K562 (cell line): ENCODE measurements at regions not wholly inside any gene's neighbourhood (a gene's known extent, or its start where the extent isn't known, plus 50 kb on each side); places are given as distances from the start of the nearest gene placed in this dataset.

Source experiments
- ATAC-seq: fragments of 200-7000 bp; cut with Tn5 transposase; 3 replicates; pipeline ENCODE4 v1.9.1; 2020; ENCODE audit warnings: moderate library complexity
- BruUV-seq: library from RNA; stranded (reverse); fragments of 400-500 nt; replicated peaks from 2 replicates; lab custom pipeline; 2021; lab: Mats Ljungman, UMichigan
- CTCF ChIA-PET: fragments of 300-600 bp; formaldehyde crosslinking; extraction: SDS; loops from one replicate; lab custom pipeline; 2021; ENCODE audit warnings: low intra/inter-chr PET ratio; lab: Yijun Ruan, JAX
- POLR2A ChIA-PET: fragments of 300-600, 350-650 bp; sonication (Branson Sonifier 250); formaldehyde crosslinking; extraction: SDS; loops from one replicate; lab custom pipeline; 2021; ENCODE audit warnings: antibody characterized with exemption, inconsistent platforms; lab: Yijun Ruan, JAX
- DNase-seq, 4 experiments: peaks; one replicate each; pipeline versions ENCODE4 v3.0.0 to v3.0.0-alpha.2; 2011 to 2018; ENCODE audit warnings: low spot score in 3 of 4, mixed read lengths in 3 of 4; ENCODE audit errors: extremely low read depth in 1 of 4
- FAIRE-seq: peaks from 2 replicates; lab custom pipeline; 2011; peaks lifted over from hg19 to GRCh38; lab: Jason Lieb, UNC
- H2AFZ ChIP-seq: 2 replicates; pipeline ENCODE4 v1.6.0; 2011; ENCODE audit warnings: low read depth, low read length, control low read depth, inconsistent platforms
- H3K27ac ChIP-seq: fragments of 200-600 bp; 3 replicates; pipeline ENCODE4 v1.8.0; 2011; ENCODE audit warnings: low read depth, mild to moderate bottlenecking, control low read depth, inconsistent platforms, low read length, moderate library complexity, mixed read lengths; ENCODE audit errors: extremely low read depth
- H3K27me3 ChIP-seq, 2 experiments: fragments of 300-600 bp in 1 of 2; 2 replicates in 1 of 2; 3 replicates in 1 of 2; pipeline versions ENCODE4 v1.6.0 to v1.8.0; 2011; ENCODE audit warnings: inconsistent platforms in 2 of 2, low read length in 2 of 2, mild to moderate bottlenecking in 1 of 2, mixed read lengths in 1 of 2, moderate library complexity in 1 of 2; ENCODE audit not compliant: control insufficient read depth in 2 of 2, insufficient read depth in 2 of 2
- H3K36me3 ChIP-seq: fragments of 300-600 bp; 3 replicates; pipeline ENCODE4 v1.8.0; 2011; ENCODE audit warnings: mild to moderate bottlenecking, low read length, inconsistent platforms; ENCODE audit not compliant: control insufficient read depth, insufficient read depth
- H3K4me1 ChIP-seq, 2 experiments: fragments of 200-600 bp in 1 of 2; replicated peaks in 1 of 2; 2 replicates in 1 of 2; 3 replicates in 1 of 2; pipeline versions ENCODE4 v1.5.1 to v1.8.0; 2011; ENCODE audit warnings: inconsistent platforms in 2 of 2, low read length in 2 of 2, mild to moderate bottlenecking in 1 of 2, mixed read lengths in 1 of 2, moderate library complexity in 1 of 2; ENCODE audit not compliant: control insufficient read depth in 2 of 2, insufficient read depth in 2 of 2
- H3K4me2 ChIP-seq: 2 replicates; pipeline ENCODE4 v1.6.1; 2011; ENCODE audit warnings: low read length, control low read depth, inconsistent platforms, mixed read lengths; ENCODE audit not compliant: insufficient read depth
- H3K4me3 ChIP-seq: fragments of 200-600 bp; sonication (generic), shearing (Covaris generic); 2 replicates; pipeline ENCODE4 v1.5.1; 2016; ENCODE audit warnings: control low read depth, inconsistent platforms
- H3K79me2 ChIP-seq: fragments of 200-600 bp; 3 replicates; pipeline ENCODE4 v1.8.0; 2011; ENCODE audit warnings: low read length, inconsistent platforms; ENCODE audit not compliant: control insufficient read depth, insufficient read depth
- H3K9ac ChIP-seq, 2 experiments: 2 replicates each; pipeline versions ENCODE4 v1.6.0 to v1.6.1; 2011; ENCODE audit warnings: low read depth in 2 of 2, low read length in 2 of 2, control low read depth in 1 of 2, inconsistent platforms in 1 of 2, mild to moderate bottlenecking in 1 of 2, mixed read lengths in 1 of 2; ENCODE audit not compliant: insufficient read depth in 1 of 2
- H3K9me1 ChIP-seq: one replicate; pipeline ENCODE4 v1.6.0; 2011; ENCODE audit warnings: inconsistent platforms, mild to moderate bottlenecking, low read length, moderate library complexity; ENCODE audit not compliant: control insufficient read depth, insufficient read depth
- H3K9me3 ChIP-seq: replicated peaks from 2 replicates; pipeline ENCODE4 v1.5.1; 2011; ENCODE audit warnings: low read depth, low read length, inconsistent platforms; ENCODE audit not compliant: control insufficient read depth, insufficient read depth
- H4K20me1 ChIP-seq: replicated peaks from 2 replicates; pipeline ENCODE4 v1.6.1; 2011; ENCODE audit warnings: low read length, inconsistent platforms, mixed read lengths; ENCODE audit not compliant: control insufficient read depth, insufficient read depth
- BACH1 ChIP-seq: fragments of 200-800 bp; sonication (Bioruptor generic); IDR thresholded peaks from 2 replicates; pipeline ENCODE4 v1.6.1; 2016; ENCODE audit warnings: missing genetic modification characterization, missing compliant biosample characterization
- CHD4 ChIP-seq: fragments of 200-600 bp; sonication (generic); IDR thresholded peaks from 3 replicates; pipeline ENCODE4 v1.6.1; 2012; ENCODE audit warnings: low read depth, mild to moderate bottlenecking, mixed read lengths, low read length, inconsistent platforms; ENCODE audit not compliant: insufficient read depth, insufficient replicate concordance, poor library complexity, severe bottlenecking
- DPF2 ChIP-seq: fragments of 450-650 bp; IDR thresholded peaks from 2 replicates; pipeline ENCODE4 v1.6.1; 2016
- HDAC1 ChIP-seq, 2 experiments: fragments of 450-650 bp; IDR thresholded peaks; 2 replicates each; pipeline ENCODE4 v1.6.1; 2016 to 2017; ENCODE audit warnings: inconsistent platforms in 1 of 2, mild to moderate bottlenecking in 1 of 2, moderate library complexity in 1 of 2
- L3MBTL2 ChIP-seq: fragments of 450-650 bp; IDR thresholded peaks from 2 replicates; pipeline ENCODE4 v1.6.1; 2016; ENCODE audit warnings: mild to moderate bottlenecking, moderate library complexity
- MAFK ChIP-seq: IDR thresholded peaks from 2 replicates; pipeline ENCODE4 v1.6.1; 2011; ENCODE audit warnings: low read length, improper control_type of control experiment
- TAL1 ChIP-seq: fragments of 450-650 bp; IDR thresholded peaks from 2 replicates; pipeline ENCODE4 v1.6.1; 2016; ENCODE audit warnings: mild to moderate bottlenecking
- XRCC3 ChIP-seq: fragments of 450-650 bp; IDR thresholded peaks from 2 replicates; pipeline ENCODE4 v1.6.1; 2017; ENCODE audit warnings: mild to moderate bottlenecking, moderate library complexity
- ZNF274 ChIP-seq: IDR thresholded peaks from 2 replicates; pipeline ENCODE4 v1.6.1; 2011; ENCODE audit warnings: low read depth, mild to moderate bottlenecking, low read length, moderate library complexity, borderline replicate concordance
- ZNF354B ChIP-seq: fragments of 250-450 bp; sonication (Bioruptor Pico); IDR thresholded peaks from 2 replicates; pipeline ENCODE4 v1.4.0; 2020
- WGBS: fragments of 100-300 bp; shearing (Covaris generic); methylation state at CpG from one replicate; pipeline ENCODE4 v1.1.6; 2016; ENCODE audit warnings: low coverage, mixed read lengths; ENCODE audit not compliant: insufficient coverage; ENCODE audit errors: missing lambda C conversion rate; 5-methylcytosine and 5-hydroxymethylcytosine counted together
- in situ Hi-C: fragments of 300-500 bp; cut with MboI; formaldehyde crosslinking; loops from 4 replicates; pipeline ENCODE4 v1.15.0; 2018; ENCODE audit warnings: inconsistent platforms, mixed read lengths
- intact Hi-C: fragments of 100-400 bp; cut with micrococcal nuclease; formaldehyde crosslinking; loops from 2 replicates; pipeline ENCODE4 v1.14.2; 2022
- TF ChIP-seq, protein P1 (sequence below): sonication (generic); formaldehyde crosslinking; IDR thresholded peaks from 2 replicates; pipeline ENCODE4 v1.8.0; 2023; ENCODE audit warnings: mild to moderate bottlenecking, missing genetic modification reagents
- TF ChIP-seq, protein P2 (sequence below): IDR thresholded peaks from 3 replicates; pipeline ENCODE4 v1.6.1; 2011; ENCODE audit warnings: borderline replicate concordance, mild to moderate bottlenecking, moderate library complexity; ENCODE audit not compliant: insufficient read length; ENCODE audit errors: extremely low read depth
- TF ChIP-seq, protein P3 (sequence below): sonication (generic); formaldehyde crosslinking; IDR thresholded peaks from 2 replicates; pipeline ENCODE4 v1.8.0; 2022; ENCODE audit warnings: mild to moderate bottlenecking, missing genetic modification reagents

DNA sequence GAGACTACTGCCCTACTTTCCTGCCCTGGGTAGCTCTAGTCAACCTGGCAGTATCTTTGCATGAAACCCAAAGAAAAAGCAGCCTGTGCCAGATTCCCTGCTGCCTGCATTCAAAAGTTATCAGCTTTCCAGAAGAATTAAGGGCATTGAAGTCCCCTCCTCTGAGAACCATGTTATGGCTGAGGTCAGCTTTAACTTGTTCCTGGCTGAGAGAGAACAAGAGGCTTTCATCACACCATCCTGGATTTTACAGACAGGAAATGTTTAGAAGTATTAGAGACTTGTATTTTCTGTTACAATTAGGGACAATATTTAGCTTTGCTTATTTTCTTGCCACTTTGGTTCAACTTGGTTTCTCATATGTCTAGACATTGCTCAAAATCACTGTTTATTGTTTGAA is 238.8 kb downstream of the ARL4A start (continued):
- TF ChIP-seq, protein P1, sequence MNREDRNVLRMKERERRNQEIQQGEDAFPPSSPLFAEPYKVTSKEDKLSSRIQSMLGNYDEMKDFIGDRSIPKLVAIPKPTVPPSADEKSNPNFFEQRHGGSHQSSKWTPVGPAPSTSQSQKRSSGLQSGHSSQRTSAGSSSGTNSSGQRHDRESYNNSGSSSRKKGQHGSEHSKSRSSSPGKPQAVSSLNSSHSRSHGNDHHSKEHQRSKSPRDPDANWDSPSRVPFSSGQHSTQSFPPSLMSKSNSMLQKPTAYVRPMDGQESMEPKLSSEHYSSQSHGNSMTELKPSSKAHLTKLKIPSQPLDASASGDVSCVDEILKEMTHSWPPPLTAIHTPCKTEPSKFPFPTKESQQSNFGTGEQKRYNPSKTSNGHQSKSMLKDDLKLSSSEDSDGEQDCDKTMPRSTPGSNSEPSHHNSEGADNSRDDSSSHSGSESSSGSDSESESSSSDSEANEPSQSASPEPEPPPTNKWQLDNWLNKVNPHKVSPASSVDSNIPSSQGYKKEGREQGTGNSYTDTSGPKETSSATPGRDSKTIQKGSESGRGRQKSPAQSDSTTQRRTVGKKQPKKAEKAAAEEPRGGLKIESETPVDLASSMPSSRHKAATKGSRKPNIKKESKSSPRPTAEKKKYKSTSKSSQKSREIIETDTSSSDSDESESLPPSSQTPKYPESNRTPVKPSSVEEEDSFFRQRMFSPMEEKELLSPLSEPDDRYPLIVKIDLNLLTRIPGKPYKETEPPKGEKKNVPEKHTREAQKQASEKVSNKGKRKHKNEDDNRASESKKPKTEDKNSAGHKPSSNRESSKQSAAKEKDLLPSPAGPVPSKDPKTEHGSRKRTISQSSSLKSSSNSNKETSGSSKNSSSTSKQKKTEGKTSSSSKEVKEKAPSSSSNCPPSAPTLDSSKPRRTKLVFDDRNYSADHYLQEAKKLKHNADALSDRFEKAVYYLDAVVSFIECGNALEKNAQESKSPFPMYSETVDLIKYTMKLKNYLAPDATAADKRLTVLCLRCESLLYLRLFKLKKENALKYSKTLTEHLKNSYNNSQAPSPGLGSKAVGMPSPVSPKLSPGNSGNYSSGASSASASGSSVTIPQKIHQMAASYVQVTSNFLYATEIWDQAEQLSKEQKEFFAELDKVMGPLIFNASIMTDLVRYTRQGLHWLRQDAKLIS (CRISPR knock-in tag): no peak
- TF ChIP-seq MAFK (no peak), ZNF274 (no peak)

DNA sequence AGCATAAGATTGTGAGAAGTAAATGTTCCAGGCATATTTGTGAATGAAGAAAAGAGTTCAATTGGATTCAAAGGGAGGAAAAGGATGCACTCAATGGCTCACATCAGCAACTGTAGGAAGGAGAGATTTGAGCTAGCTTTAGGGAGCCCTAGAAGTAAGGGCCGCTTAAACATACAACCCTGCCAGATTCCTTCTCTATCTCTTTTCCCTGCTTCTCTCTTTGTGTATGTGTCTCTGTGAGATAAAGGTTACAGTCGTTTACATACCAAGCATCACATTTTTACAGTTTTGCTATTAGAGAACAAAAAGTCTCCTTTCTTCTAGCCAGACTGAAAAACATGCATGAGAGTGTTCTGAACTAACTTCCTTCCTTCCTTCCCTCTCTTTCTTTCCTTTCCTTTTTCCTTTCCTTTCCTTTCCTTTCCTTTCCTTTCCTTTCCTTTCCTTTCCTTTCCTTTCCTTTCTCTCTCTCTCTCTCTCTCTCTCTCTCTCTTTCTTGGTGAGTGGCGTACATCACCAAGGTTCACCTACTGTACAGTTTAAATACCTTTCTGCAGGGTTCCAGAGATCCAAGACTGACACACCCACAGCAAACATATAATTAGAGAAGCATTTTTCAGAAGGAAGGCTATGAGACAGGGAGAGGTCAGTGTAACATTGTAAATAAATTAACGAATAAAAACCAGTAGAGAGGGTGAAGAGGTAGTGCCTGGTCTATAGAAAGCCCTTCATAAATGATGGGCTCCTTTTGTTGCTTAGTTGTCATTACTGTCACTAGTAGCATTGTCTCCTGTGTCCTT is 240.4 kb downstream of the ARL4A start:
- Histone ChIP-seq H3K9me3 (no peaks in the 10 kb centered on the region), H3K4me3 (no peak overlapping the region), H2AFZ (peak overlapping the region; percentile 60), H4K20me1 (no peaks in the 10 kb centered on the region), H3K4me1 (peaks cover 0 to 21% of the 10 kb centered on the region in 2 experiments; a peak in 3 of 5 replicates), H3K27ac (no peak overlapping the region), H3K27me3 (no peaks in the 10 kb centered on the region), H3K9me1 (no peaks in the 10 kb centered on the region), H3K9ac (no peak overlapping the region), H3K4me2 (no peak overlapping the region), H3K79me2 (no peaks in the 10 kb centered on the region), H3K36me3 (no peaks in the 10 kb centered on the region)
- BruUV-seq: no TSS peak
- CTCF ChIA-PET: no interaction called here
- 30% methylated on average over 4 of the region's 4 CpGs for WGBS
- peak; percentile 58 for ATAC-seq
- DNase-seq: no peak
- intact Hi-C loops (no loop called here), in situ Hi-C loops (no loop called here)
- POLR2A ChIA-PET: no interaction called here
- FAIRE-seq: no peak
- TF ChIP-seq L3MBTL2 (no peak), TAL1 (peak; percentile 31; the same call in 1 of the 2 replicates), ZNF354B (CRISPR knock-in tag) (no peak), HDAC1 (IDR thresholded peaks at IDR 0.05) (0 out of 4 replicates have a peak, but pooled peaks of 1 of the 2 experiments have one; percentile 23), XRCC3 (no peak), DPF2 (peak; percentile 59), CHD4 (no peak), BACH1 (no peak)
- TF ChIP-seq, protein P2, sequence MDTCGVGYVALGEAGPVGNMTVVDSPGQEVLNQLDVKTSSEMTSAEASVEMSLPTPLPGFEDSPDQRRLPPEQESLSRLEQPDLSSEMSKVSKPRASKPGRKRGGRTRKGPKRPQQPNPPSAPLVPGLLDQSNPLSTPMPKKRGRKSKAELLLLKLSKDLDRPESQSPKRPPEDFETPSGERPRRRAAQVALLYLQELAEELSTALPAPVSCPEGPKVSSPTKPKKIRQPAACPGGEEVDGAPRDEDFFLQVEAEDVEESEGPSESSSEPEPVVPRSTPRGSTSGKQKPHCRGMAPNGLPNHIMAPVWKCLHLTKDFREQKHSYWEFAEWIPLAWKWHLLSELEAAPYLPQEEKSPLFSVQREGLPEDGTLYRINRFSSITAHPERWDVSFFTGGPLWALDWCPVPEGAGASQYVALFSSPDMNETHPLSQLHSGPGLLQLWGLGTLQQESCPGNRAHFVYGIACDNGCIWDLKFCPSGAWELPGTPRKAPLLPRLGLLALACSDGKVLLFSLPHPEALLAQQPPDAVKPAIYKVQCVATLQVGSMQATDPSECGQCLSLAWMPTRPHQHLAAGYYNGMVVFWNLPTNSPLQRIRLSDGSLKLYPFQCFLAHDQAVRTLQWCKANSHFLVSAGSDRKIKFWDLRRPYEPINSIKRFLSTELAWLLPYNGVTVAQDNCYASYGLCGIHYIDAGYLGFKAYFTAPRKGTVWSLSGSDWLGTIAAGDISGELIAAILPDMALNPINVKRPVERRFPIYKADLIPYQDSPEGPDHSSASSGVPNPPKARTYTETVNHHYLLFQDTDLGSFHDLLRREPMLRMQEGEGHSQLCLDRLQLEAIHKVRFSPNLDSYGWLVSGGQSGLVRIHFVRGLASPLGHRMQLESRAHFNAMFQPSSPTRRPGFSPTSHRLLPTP: no peak
- TF ChIP-seq, protein P3, sequence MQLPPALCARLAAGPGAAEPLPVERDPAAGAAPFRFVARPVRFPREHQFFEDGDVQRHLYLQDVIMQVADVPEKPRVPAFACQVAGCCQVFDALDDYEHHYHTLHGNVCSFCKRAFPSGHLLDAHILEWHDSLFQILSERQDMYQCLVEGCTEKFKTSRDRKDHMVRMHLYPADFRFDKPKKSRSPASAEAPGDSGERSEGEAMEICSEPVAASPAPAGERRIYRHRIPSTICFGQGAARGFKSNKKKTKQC: no peak
